ENCODE measurements at regions not wholly inside any gene's neighbourhood (a gene's known extent, or its start where the extent isn't known, plus 50 kb on each side); places are given as distances from the start of the nearest gene placed in this dataset.

GRCh38 chr6:159331451-159331850 is 162.3 kb downstream of the FNDC1 start:
- TF ChIP-seq TAF1 (IDR thresholded peaks at IDR 0.05; ENCODE audit: borderline replicate concordance, insufficient read depth, low read length) = no peak
- no peak for TF ChIP-seq POLR2AphosphoS5 (IDR thresholded peaks at IDR 0.05; ENCODE audit: low read depth, low read length)
